Neural progenitor cell (in vitro differentiated cells): ENCODE measurements at regions not wholly inside any gene's neighbourhood (a gene's known extent, or its start where the extent isn't known, plus 50 kb on each side); places are given as distances from the start of the nearest gene placed in this dataset.

Source experiments
- CTCF ChIP-seq: fragments of 200-600 bp; sonication (generic); IDR thresholded peaks from 2 replicates; pipeline ENCODE4 v1.5.1; 2017; ENCODE audit warnings: antibody characterized with exemption, mild to moderate bottlenecking
- EZH2 ChIP-seq: fragments of 200-600 bp; sonication (generic); IDR thresholded peaks from 2 replicates; pipeline ENCODE4 v1.6.1; 2017; ENCODE audit warnings: antibody characterized with exemption, mild to moderate bottlenecking, moderate library complexity
- EZH2phosphoT487 ChIP-seq: fragments of 200-600 bp; sonication (generic); IDR thresholded peaks from 2 replicates; pipeline ENCODE4 v1.6.1; 2017; ENCODE audit warnings: antibody characterized with exemption

GRCh38 chr13:22422023-22422422 is 751.1 kb downstream of the FGF9 start:
- TF ChIP-seq CTCF = no peak
- TF ChIP-seq EZH2phosphoT487 = no peak
- no peak for TF ChIP-seq EZH2
